ENCODE measurements at regions not wholly inside any gene's neighbourhood (a gene's known extent, or its start where the extent isn't known, plus 50 kb on each side); places are given as distances from the start of the nearest gene placed in this dataset.

DNA sequence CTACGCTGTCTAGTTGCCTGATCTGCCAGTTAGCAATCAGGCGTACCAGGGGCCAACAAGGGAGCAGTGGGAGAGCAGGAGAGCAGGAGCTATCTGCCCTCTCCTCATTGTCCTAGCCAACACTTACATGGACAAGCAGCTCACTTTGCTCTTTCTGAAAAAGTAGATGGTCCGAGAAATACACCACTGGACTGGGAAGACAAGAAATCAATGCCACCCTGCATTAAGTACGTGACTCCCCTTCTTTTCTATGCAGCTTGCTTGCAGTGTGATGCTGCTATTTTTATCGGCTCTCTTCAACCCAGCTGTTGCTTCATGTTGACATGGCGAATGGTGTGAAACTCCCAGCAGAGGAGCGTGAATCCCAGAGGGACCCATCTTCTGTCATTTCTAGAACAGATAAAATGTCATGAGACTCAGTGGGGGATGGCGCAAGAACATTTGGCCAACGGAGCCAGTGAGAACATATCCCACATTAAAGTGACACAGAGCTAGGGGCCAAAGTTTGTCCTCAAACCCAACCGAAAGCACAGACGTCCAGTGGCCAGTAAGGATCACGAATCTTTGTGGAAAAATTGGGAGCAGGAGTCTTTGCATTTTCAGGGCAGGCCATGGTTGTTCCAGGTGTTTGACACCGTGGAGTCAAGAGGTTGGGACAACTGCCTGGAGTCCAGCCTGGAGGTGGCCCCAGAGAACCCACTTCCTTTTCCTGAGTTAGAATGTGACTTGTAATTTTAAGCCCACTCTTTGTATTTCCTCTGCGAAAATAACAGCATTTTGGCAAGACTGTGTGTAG is 53.7 kb upstream of the MEF2A start:
- TF ChIP-seq, protein P1, sequence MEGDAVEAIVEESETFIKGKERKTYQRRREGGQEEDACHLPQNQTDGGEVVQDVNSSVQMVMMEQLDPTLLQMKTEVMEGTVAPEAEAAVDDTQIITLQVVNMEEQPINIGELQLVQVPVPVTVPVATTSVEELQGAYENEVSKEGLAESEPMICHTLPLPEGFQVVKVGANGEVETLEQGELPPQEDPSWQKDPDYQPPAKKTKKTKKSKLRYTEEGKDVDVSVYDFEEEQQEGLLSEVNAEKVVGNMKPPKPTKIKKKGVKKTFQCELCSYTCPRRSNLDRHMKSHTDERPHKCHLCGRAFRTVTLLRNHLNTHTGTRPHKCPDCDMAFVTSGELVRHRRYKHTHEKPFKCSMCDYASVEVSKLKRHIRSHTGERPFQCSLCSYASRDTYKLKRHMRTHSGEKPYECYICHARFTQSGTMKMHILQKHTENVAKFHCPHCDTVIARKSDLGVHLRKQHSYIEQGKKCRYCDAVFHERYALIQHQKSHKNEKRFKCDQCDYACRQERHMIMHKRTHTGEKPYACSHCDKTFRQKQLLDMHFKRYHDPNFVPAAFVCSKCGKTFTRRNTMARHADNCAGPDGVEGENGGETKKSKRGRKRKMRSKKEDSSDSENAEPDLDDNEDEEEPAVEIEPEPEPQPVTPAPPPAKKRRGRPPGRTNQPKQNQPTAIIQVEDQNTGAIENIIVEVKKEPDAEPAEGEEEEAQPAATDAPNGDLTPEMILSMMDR (IDR thresholded peaks at IDR 0.05; ENCODE audit: low read depth, low read length), result peak; percentile 24
- no peak for TF ChIP-seq POLR2A (IDR thresholded peaks at IDR 0.05; ENCODE audit: extremely low read depth, insufficient read length)
- peak; percentile 46; the same call in 1 of the 2 replicates for TF ChIP-seq MYC (IDR thresholded peaks at IDR 0.05; ENCODE audit: low read depth, low read length)
- TF ChIP-seq, protein P2, sequence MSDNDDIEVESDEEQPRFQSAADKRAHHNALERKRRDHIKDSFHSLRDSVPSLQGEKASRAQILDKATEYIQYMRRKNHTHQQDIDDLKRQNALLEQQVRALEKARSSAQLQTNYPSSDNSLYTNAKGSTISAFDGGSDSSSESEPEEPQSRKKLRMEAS (IDR thresholded peaks at IDR 0.05; ENCODE audit: low read depth, low read length), result peak; percentile 87
